K562 (cell line): ENCODE measurements at regions not wholly inside any gene's neighbourhood (a gene's known extent, or its start where the extent isn't known, plus 50 kb on each side); places are given as distances from the start of the nearest gene placed in this dataset.

Source experiments
- FOSL1 ChIP-seq: fragments of 200-800 bp; sonication (Bioruptor generic); conservative IDR thresholded peaks from 2 replicates; pipeline ENCODE4 v1.6.1; 2016; ENCODE audit warnings: missing genetic modification characterization, missing compliant biosample characterization
- MTA1 ChIP-seq: fragments of 450-650 bp; IDR thresholded peaks from 2 replicates; pipeline ENCODE4 v1.6.1; 2017; ENCODE audit warnings: borderline replicate concordance
- PHB2 ChIP-seq: fragments of 450-650 bp; IDR thresholded peaks from 2 replicates; pipeline ENCODE4 v1.6.1; 2017; ENCODE audit warnings: low read depth
- PML ChIP-seq: IDR thresholded peaks from 2 replicates; pipeline ENCODE4 v1.6.1; 2012; ENCODE audit warnings: low read length, inconsistent platforms
- ZNF444 ChIP-seq: fragments of 250-450 bp; sonication (Bioruptor Pico); IDR thresholded peaks from 2 replicates; pipeline ENCODE4 v1.4.0; 2020; ENCODE audit warnings: mild to moderate bottlenecking, moderate library complexity
- TF ChIP-seq, protein P1 (sequence below): fragments of 450-650 bp; IDR thresholded peaks from 2 replicates; pipeline ENCODE4 v1.6.1; 2016; ENCODE audit warnings: low read depth
- TF ChIP-seq, protein P2 (sequence below): fragments of 200-800 bp; sonication (Bioruptor generic); IDR thresholded peaks from 2 replicates; pipeline ENCODE4 v1.6.1; 2017; ENCODE audit warnings: missing genetic modification characterization, missing compliant biosample characterization

DNA sequence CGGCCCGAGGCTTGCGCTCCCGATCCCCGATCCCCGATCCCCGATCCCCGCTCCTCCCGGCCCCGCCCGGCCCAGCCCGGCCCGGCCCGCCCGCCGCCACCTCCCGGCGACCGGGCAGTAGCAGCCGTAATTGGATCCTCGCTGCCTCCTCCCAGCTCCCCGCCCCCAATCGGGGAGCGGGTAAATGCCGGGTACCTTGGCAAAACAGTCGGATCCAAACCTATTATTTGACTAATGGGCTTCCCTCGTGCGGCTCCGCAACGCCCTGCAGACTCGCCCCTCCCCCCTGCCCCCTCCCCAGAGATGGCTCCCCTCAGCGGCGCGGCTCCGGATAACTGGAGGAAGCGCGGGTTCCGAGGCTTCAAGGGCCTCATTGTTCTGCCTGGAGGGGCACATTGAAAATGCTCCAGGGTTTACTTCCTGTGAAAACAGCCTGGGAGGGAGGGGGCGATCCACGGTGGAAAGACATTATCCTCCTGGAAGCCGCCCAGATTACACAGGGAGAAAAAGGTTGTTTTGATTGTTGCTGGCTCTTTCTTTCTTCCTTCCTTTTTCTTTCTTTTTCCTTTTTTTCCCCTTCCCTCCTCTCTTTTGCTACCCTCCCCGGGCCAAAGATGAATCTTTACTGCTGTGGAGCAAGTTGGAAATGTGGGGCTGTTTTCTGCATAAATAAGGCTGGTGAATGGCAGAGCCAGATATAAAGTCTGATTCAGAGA, 94.7 kb upstream of the ZMIZ1 start (continued):
- TF ChIP-seq, protein P1, sequence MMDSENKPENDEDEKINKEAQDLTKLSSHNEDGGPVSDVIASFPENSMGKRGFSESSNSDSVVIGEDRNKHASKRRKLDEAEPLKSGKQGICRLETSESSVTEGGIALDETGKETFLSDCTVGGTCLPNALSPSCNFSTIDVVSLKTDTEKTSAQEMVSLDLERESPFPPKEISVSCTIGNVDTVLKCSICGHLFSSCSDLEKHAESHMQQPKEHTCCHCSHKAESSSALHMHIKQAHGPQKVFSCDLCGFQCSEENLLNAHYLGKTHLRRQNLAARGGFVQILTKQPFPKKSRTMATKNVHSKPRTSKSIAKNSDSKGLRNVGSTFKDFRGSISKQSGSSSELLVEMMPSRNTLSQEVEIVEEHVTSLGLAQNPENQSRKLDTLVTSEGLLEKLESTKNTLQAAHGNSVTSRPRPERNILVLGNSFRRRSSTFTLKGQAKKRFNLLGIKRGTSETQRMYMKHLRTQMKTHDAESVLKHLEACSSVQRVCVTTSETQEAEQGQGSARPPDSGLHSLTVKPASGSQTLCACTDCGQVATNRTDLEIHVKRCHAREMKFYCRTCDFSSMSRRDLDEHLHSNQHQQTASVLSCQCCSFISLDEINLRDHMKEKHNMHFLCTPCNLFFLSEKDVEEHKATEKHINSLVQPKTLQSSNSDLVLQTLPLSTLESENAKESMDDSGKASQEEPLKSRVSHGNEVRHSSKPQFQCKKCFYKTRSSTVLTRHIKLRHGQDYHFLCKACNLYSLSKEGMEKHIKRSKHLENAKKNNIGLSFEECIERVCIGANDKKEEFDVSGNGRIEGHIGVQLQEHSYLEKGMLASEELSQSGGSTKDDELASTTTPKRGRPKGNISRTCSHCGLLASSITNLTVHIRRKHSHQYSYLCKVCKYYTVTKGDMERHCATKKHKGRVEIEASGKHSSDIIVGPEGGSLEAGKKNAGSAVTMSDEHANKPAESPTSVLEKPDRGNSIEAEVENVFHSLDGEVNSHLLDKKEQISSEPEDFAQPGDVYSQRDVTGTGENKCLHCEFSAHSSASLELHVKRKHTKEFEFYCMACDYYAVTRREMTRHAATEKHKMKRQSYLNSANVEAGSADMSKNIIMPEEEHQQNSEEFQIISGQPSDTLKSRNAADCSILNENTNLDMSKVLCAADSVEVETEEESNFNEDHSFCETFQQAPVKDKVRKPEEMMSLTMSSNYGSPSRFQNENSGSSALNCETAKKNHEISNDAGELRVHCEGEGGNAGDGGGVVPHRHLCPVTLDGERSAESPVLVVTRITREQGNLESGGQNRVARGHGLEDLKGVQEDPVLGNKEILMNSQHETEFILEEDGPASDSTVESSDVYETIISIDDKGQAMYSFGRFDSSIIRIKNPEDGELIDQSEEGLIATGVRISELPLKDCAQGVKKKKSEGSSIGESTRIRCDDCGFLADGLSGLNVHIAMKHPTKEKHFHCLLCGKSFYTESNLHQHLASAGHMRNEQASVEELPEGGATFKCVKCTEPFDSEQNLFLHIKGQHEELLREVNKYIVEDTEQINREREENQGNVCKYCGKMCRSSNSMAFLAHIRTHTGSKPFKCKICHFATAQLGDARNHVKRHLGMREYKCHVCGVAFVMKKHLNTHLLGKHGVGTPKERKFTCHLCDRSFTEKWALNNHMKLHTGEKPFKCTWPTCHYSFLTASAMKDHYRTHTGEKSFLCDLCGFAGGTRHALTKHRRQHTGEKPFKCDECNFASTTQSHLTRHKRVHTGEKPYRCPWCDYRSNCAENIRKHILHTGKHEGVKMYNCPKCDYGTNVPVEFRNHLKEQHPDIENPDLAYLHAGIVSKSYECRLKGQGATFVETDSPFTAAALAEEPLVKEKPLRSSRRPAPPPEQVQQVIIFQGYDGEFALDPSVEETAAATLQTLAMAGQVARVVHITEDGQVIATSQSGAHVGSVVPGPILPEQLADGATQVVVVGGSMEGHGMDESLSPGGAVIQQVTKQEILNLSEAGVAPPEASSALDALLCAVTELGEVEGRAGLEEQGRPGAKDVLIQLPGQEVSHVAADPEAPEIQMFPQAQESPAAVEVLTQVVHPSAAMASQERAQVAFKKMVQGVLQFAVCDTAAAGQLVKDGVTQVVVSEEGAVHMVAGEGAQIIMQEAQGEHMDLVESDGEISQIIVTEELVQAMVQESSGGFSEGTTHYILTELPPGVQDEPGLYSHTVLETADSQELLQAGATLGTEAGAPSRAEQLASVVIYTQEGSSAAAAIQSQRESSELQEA, result peak; percentile 43; the same call in 1 of the 2 replicates
- TF ChIP-seq, protein P2, sequence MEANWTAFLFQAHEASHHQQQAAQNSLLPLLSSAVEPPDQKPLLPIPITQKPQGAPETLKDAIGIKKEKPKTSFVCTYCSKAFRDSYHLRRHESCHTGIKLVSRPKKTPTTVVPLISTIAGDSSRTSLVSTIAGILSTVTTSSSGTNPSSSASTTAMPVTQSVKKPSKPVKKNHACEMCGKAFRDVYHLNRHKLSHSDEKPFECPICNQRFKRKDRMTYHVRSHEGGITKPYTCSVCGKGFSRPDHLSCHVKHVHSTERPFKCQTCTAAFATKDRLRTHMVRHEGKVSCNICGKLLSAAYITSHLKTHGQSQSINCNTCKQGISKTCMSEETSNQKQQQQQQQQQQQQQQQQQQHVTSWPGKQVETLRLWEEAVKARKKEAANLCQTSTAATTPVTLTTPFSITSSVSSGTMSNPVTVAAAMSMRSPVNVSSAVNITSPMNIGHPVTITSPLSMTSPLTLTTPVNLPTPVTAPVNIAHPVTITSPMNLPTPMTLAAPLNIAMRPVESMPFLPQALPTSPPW, result peak; percentile 88
- TF ChIP-seq PML (0 out of 2 replicates have a peak, but pooled peaks have one; percentile 27), FOSL1 (tag) (peak; percentile 79; the same call in 1 of the 2 replicates), PHB2 (0 out of 2 replicates have a peak, but pooled peaks have one; percentile 28), ZNF444 (CRISPR knock-in tag) (no peak), MTA1 (peak; percentile 74)
